ENCODE measurements at regions not wholly inside any gene's neighbourhood (a gene's known extent, or its start where the extent isn't known, plus 50 kb on each side); places are given as distances from the start of the nearest gene placed in this dataset.

DNA sequence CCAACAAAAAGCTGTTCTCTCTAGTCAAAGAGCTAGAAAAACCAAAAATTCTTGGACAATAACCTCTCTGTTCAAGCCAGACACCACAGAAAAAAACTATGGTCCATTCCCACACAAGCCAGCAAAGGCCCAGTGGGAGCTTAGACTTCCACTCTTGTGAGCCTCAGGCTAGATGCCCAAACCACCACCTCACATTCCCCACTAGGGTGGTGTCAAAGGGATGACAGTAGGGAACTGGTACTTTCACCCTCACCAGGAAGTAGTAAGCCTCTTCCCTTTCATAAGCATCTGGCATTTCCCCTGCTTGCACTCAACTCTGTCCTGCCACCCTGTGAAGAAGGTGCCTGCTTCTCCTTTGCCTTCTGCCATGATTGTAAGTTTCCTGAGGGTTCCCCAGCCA lies 58.4 kb upstream of the RNF217 start:
- TF ChIP-seq, protein P1, sequence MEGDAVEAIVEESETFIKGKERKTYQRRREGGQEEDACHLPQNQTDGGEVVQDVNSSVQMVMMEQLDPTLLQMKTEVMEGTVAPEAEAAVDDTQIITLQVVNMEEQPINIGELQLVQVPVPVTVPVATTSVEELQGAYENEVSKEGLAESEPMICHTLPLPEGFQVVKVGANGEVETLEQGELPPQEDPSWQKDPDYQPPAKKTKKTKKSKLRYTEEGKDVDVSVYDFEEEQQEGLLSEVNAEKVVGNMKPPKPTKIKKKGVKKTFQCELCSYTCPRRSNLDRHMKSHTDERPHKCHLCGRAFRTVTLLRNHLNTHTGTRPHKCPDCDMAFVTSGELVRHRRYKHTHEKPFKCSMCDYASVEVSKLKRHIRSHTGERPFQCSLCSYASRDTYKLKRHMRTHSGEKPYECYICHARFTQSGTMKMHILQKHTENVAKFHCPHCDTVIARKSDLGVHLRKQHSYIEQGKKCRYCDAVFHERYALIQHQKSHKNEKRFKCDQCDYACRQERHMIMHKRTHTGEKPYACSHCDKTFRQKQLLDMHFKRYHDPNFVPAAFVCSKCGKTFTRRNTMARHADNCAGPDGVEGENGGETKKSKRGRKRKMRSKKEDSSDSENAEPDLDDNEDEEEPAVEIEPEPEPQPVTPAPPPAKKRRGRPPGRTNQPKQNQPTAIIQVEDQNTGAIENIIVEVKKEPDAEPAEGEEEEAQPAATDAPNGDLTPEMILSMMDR (conservative IDR thresholded peaks at IDR 0.05; ENCODE audit: low read depth, low read length) = no peak
- TF ChIP-seq EZH2 (IDR thresholded peaks at IDR 0.05; ENCODE audit: borderline replicate concordance, low read depth, low read length, poor library complexity, severe bottlenecking) = no peak
- DNase-seq (ENCODE audit: low spot score) = no peak
- Histone ChIP-seq H3K27me3 (replicated peaks; ENCODE audit: insufficient read depth, low read depth, low read length, poor library complexity) (no peaks in the 10 kb centered on the region), H3K36me3 (ENCODE audit: insufficient read depth, low read length, poor library complexity, severe bottlenecking) (no peaks in the 10 kb centered on the region), H3K9me3 (ENCODE audit: low read depth, low read length, poor library complexity, severe bottlenecking) (no peaks in the 10 kb centered on the region), H3K27ac (ENCODE audit: low read depth, low read length, poor library complexity, severe bottlenecking) (no peak overlapping the region), H3K4me3 (ENCODE audit: low read depth, low read length, poor library complexity, severe bottlenecking) (no peak overlapping the region), H3K4me1 (ENCODE audit: insufficient read depth, low read length, poor library complexity, severe bottlenecking) (no peaks in the 10 kb centered on the region)
- no TSS peak for BruUV-seq (replicated peaks)
- CTCF ChIA-PET = no interaction called here
- POLR2A ChIA-PET (ENCODE audit: low non-redundant PET) = no interaction called here
- intact Hi-C loops (cut with micrococcal nuclease; ENCODE audit: unreplicated experiment) = no loop called here

DNA sequence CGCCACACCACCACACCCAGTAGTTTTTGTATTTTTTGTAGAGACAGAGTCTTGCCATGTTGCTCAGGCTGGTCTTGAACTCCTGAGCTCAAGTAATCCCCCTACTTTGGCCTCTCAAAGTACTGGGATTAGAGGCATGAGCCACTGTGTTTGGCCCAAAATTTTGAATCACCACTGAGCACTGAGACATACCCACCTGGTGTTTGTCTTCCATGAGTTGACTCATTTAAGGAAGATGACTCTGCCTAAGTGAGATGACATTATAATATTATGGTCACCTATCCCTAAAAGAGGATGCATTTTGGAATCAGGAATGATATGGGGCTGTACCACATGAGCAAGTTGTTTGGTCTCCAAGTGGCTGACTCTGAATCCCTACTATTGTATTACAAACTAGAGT lies 54.6 kb upstream of the RNF217 start:
- Histone ChIP-seq H3K9me3 (ENCODE audit: low read depth, low read length, poor library complexity, severe bottlenecking) (no peaks in the 10 kb centered on the region), H3K4me1 (ENCODE audit: insufficient read depth, low read length, poor library complexity, severe bottlenecking) (no peaks in the 10 kb centered on the region), H3K36me3 (ENCODE audit: insufficient read depth, low read length, poor library complexity, severe bottlenecking) (no peaks in the 10 kb centered on the region), H3K4me3 (ENCODE audit: low read depth, low read length, poor library complexity, severe bottlenecking) (no peak overlapping the region), H3K27ac (ENCODE audit: low read depth, low read length, poor library complexity, severe bottlenecking) (no peak overlapping the region), H3K27me3 (replicated peaks; ENCODE audit: insufficient read depth, low read depth, low read length, poor library complexity) (no peaks in the 10 kb centered on the region)
- DNase-seq (ENCODE audit: low spot score) = no peak
- ChIA-PET POLR2A (ENCODE audit: low non-redundant PET) (no interaction called here), CTCF (no interaction called here)
- no peak for TF ChIP-seq EZH2 (IDR thresholded peaks at IDR 0.05; ENCODE audit: borderline replicate concordance, low read depth, low read length, poor library complexity, severe bottlenecking)
- TF ChIP-seq, protein P1 (conservative IDR thresholded peaks at IDR 0.05; ENCODE audit: low read depth, low read length) = no peak
- no TSS peak for BruUV-seq (replicated peaks)
- intact Hi-C loops (cut with micrococcal nuclease; ENCODE audit: unreplicated experiment) = no loop called here
